Islet of Langerhans (tissue), 1 donor: ENCODE measurements at regions not wholly inside any gene's neighbourhood (a gene's known extent, or its start where the extent isn't known, plus 50 kb on each side); places are given as distances from the start of the nearest gene placed in this dataset.
A peak's percentile ranks its signal among the peaks of the same experiment; 100 is the strongest.
"Not testable (repeated sequence)": the region's sequence is repeated elsewhere in the genome, so short reads cannot be mapped to it uniquely, and the experiment has no call there.

Experiments used
- FAIRE-seq: peaks from one replicate; lab custom pipeline; 2011; peaks lifted over from hg19 to GRCh38; lab: Jason Lieb, UNC

DNA sequence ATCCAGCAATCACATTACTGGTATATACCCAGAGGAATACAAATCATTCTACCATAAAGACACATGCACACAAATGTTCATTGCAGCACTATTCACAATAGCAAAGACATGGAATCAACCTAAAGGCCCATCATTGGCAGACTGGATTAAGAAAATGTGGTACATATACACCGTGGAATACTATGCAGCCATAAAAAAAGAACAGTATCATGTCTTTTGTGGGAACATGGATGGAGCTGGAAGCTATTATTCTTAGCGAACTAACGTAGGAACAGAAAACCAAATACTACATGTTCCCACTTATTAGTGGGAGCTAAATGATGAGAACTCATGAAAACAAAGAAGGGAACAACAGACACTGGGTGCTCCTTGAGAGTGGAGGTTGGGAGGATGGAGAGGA is 60.9 kb downstream of the PGRMC1 start:
- FAIRE-seq: peak; percentile 33

- FAIRE-seq: not testable (repeated sequence)
Measured at GRCh38 chrX:119299812-119300211, 63.7 kb downstream of the PGRMC1 start.

DNA sequence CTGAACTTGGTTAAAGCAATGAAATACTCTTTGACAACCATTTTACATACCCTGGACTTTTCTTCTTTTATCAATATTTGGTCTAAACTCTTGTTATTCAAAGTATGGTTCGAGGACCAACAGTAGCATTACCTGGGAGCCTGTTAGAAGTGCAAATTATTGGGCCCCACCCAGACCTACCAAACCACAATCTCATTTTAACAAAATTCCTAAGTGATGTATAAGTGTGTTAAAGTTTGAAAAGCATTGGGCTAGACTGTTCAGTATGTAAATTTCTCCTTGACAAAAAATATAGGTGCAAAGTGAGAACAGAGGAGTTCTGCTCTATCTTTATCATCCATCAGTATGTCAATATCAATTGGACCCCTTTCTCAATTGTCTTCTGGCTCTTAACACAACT is 67.1 kb downstream of the PGRMC1 start:
- no peak for FAIRE-seq

DNA sequence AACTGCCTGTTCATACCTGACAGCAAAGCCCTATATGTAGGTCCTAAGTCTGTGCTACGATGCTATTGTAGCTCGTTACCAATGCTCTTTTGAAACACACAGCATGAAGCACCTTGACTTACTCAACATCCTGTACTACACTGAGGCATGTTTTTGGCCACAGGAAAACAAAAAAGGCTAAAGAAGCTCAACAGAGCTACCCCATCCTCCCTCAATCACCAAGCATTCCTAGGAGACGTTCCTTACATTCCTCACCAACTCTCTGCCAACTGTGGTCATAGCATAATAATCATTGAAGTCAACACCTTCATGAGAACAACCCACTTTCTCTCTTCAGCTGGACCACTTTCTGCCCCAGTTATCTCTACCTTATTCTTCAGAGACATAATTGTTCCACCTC is 73.7 kb upstream of the SLC25A43 start:
- no peak for FAIRE-seq

DNA sequence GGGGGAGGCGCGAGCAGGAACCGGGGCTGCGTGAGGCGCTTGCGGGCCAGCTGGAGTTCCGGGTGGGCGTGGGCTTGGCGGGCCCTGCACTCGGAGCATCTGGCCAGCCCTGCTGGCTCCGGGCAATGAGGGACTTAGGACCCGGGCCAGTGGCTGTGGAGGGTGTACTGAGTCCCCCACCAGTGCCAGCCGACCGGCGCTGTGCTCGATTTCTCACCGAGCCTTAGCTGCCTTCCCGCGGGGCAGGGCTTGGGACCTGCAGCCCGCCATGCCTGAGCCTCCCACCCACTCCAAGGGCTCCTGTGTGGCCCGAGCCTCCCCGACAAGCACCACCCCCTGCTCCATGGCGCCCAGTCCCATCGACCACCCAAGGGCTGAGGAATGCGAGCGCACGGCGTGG is 67.3 kb upstream of the SLC25A43 start:
- FAIRE-seq: not testable (repeated sequence)

DNA sequence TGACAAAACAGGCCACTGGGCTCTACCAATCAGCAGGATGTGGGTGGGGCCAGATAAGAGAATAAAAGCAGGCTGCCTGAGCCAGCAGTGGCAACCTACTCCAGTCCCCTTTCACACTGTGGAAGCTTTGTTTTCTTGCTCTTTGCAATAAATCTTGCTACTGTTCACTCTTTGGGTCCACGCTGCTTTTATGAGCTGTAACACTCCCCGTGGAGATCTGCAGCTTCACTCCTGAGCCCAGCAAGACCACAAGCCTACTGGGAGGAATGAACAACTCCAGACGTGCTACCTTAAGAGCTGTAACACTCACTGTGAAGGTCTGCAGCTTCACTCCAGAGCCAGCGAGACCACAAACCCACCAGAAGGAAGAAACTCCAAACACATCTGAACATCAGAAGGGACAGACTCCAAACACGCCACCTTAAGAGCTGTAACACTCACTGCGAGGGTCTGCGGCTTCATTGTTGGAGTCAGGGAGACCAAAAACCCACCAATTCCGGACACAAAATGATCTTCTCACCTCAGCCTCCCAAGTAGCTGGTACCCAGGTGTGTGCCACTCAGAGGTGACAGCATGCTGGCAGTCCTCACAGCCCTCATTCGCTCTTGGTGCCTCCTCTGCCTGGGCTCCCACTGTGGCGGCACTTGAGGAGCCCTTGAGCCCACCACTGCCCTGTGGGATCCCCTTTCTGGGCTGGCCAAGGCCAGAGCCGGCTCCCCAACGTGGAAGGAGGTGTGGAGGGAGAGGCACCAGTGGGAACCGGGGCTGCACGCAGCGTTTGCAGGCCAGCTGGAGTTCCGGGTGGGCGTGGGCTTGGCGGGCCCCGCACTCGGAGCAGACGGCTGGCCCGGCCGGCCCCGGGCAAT is 66.0 kb upstream of the SLC25A43 start:
- not testable (repeated sequence) for FAIRE-seq

DNA sequence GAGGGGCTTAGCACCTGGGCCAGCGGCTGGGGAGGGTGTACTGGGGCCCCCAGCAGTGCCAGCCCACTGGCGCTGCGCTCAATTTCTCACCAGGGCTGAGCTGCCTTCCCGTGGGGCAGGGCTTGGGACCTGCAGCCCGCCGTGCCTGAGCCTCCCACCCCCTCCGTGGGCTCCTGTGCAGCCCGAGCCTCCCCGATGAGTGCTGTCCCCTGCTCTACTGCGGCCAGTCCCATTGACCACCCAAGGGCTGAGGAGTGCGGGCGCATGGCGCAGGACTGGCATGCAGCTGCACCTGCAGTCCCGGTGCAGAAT is 65.5 kb upstream of the SLC25A43 start:
- not testable (repeated sequence) for FAIRE-seq

DNA sequence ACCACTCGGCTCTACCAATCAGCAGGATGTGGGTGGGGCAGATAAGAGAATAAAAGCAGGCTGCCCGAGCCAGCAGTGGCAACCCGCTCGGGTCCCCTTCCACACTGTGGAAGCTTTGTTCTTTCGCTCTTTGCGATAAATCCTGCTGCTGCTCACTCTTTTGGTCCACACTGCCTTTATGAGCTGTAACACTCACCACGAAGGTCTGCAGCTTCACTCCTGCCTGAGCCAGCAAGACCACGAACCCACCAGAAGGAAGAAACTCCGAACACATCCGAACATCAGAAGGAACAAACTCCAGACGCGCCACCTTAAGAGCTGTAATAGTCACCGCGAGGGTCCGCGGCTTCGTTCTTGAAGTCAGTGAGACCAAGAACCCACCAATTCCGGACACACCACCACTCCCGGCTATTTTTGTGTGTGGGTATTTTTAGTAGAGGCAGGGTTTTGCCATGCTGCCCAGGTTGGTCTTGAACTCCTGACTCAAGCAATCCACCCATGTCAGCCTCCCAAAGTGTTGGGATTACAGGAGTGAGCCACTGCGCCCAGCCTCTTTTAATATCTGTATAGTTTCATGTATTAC is 64.6 kb upstream of the SLC25A43 start:
- FAIRE-seq: not testable (repeated sequence)

DNA sequence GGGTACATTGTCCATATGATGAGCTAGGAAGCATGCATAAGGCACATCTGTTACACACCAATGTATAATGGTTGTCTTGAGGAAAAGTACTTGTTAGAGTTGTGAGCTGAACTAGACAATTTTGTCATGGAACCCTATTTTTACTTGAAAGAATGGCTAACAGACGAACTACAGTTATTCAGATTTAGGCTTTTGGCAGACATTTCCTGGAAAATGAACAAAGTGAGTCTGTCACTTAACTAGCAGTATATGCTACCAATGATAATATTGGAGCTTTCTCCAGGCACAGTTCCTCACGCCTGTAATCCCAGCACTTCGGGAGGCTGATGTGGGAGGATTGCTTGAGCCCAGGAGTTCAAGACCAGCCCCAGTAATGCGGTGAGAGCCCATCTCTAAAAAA is 61.9 kb upstream of the SLC25A43 start:
- FAIRE-seq: no peak

DNA sequence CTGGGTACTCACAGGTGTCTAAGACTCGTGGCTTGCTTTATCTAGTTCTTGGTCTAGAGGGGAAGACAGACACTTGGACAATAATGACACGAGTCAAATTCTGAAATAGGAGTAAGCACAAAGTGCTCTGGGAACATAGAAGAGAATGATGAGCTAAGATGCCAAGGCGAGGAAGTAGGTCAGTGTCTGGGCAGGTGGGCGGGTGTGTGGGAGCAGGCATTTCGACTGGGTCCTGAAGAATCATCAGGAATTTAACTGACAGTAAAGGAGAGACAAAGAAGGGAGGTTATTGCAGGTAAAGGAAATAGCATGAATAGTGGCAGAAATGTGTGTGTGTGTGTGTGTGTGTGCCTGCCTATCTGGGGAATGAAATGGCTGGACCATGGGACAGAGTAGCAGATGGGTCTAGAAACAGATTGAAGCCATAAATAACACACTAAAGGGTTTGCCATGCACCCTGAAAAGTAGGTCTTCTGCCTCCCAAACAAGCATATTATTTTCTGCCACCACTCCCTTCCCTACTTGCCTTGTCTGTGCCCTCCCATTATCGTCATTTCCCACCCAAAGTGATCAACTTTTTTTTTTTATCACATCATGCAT is 58.4 kb upstream of the SLC25A43 start:
- no peak for FAIRE-seq

- FAIRE-seq: no peak
Measured at GRCh38 chrX:119343856-119344255, 55.3 kb upstream of the SLC25A43 start.
